Activated naive CD4-positive, alpha-beta T cell treated with anti-CD3 and anti-CD28 coated beads, Interleukin-2, amount 10 ng/mL, durations not matched to agents 7 days and 5 days (primary cell): ENCODE measurements at regions not wholly inside any gene's neighbourhood (a gene's known extent, or its start where the extent isn't known, plus 50 kb on each side); places are given as distances from the start of the nearest gene placed in this dataset.

ENCODE experiments used
- CTCF ChIA-PET: fragments of 350-600 bp; sonication (Branson Sonifier 250); formaldehyde crosslinking; loops from one replicate; lab custom pipeline; 2021; ENCODE audit warnings: antibody characterized with exemption; lab: Charles Lee
- DNase-seq: peaks from one replicate; pipeline ENCODE4 v3.0.0-alpha.2; 2020
- H3K27ac Mint-ChIP-seq: one replicate; pipeline ENCODE4 v1.8.0; 2021; ENCODE audit warnings: mild to moderate bottlenecking, moderate library complexity, mixed read lengths
- H3K27me3 Mint-ChIP-seq: one replicate; pipeline ENCODE4 v1.8.0; 2021; ENCODE audit warnings: mild to moderate bottlenecking, mixed read lengths
- H3K36me3 Mint-ChIP-seq: one replicate; pipeline ENCODE4 v1.8.0; 2021; ENCODE audit warnings: mixed read lengths
- H3K4me1 Mint-ChIP-seq: one replicate; pipeline ENCODE4 v1.8.0; 2021; ENCODE audit warnings: mixed read lengths
- H3K4me3 Mint-ChIP-seq: one replicate; pipeline ENCODE4 v1.8.0; 2021; ENCODE audit warnings: mild to moderate bottlenecking, moderate library complexity, mixed read lengths
- H3K9me3 Mint-ChIP-seq: one replicate; pipeline ENCODE4 v1.8.0; 2021; ENCODE audit warnings: mixed read lengths

DNA sequence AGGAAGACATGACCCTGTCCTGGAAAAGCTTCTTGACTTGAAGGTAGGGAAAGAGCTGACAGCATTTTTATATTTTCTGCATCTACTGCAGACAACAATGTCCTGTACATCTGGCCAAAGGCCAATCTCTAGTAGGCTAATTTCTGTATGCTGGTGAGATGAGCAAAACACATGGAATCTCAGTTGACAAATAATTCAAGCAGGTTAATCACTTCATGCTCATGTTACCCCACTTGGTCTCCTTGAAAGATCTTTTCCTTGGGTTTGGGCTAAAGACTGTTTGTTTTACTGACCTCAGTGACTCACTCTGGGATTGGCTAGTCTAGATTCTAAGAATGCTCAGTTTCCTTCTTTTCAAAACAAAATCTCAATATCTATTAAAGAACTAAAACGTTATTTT is 298.8 kb downstream of the LMO7 start:
- CTCF ChIA-PET: no interaction called here
- DNase-seq: no peak
- Mint-ChIP-seq H3K27ac (no peak overlapping the region), H3K9me3 (no peaks in the 10 kb centered on the region), H3K36me3 (no peaks in the 10 kb centered on the region), H3K27me3 (peaks cover 4% of the 10 kb centered on the region), H3K4me3 (no peak overlapping the region), H3K4me1 (no peaks in the 10 kb centered on the region)

DNA sequence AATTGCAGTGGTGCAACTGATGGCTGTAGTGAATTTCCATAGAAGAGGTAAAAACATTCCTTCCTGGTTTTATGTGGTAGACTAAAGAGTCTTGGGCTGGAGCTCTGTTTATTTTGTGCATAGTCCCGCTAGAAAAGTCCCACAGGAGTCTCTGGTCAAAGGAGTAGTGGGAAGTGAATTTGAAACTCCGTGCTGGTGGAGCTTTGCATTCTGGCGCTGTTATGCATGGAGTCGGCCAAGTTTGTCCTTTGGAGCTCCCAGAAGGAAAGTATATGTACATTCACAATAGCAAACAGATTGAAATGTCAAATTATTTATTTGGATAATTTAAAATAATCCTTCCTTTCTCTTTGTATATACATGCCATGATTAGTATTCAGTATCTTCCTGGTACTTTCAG is 296.5 kb downstream of the LMO7 start:
- Mint-ChIP-seq H3K4me3 (no peak overlapping the region), H3K9me3 (no peaks in the 10 kb centered on the region), H3K4me1 (no peaks in the 10 kb centered on the region), H3K27ac (no peak overlapping the region), H3K27me3 (peaks cover 11% of the 10 kb centered on the region), H3K36me3 (no peaks in the 10 kb centered on the region)
- CTCF ChIA-PET: interaction anchor here (1.2 kb wide), 1 partner anchor 237 kb away, joined by 3 read pairs; no protein-coding TSS in a partner anchor
- DNase-seq: no peak

DNA sequence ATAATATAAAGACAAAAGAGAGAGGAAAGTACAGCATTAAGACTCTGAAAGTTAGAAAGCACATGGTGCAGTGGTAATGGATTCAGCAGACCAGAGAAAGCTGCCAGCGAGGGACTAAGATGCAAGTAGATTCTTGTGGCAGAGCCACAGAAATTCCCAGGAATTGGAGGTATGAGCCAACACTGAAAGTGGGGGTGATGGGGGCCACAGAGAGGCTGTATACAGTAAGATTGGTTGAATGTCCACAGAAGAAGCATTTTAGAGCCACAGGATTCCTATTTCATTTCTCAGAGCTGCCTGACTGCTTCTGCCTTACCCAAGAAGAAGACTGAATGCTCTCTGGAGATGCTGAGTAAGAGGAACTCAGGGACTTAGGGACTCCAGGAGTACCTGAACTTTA is 295.0 kb downstream of the LMO7 start:
- no peak overlapping the region for H3K4me3 Mint-ChIP-seq
- H3K27me3 Mint-ChIP-seq: peaks cover 11% of the 10 kb centered on the region
- H3K36me3 Mint-ChIP-seq: no peaks in the 10 kb centered on the region
- H3K9me3 Mint-ChIP-seq: no peaks in the 10 kb centered on the region
- H3K4me1 Mint-ChIP-seq: no peaks in the 10 kb centered on the region
- CTCF ChIA-PET: no interaction called here
- H3K27ac Mint-ChIP-seq: no peak overlapping the region
- no peak for DNase-seq

DNA sequence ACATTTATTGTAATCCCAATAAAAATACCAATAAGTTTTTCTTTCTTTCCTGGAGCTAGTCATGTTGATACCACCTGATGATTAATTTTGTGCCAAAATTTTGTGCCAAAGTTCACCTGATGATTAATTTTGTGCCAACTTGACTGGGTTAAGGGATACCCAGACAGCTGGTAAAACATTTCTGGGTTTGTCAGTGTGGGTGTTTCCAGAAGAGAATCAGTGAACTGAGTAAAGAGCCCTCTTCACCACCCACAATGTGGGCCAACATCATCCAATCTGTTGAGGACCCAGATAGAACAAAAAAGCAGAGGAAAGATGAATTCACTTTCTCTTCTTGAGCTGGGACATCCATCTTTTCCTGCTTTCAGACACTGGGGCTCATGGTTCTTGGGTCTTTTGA is 292.9 kb downstream of the LMO7 start:
- no peaks in the 10 kb centered on the region for H3K9me3 Mint-ChIP-seq
- no peak for DNase-seq
- H3K36me3 Mint-ChIP-seq: no peaks in the 10 kb centered on the region
- CTCF ChIA-PET: no interaction called here
- no peak overlapping the region for H3K27ac Mint-ChIP-seq
- H3K4me3 Mint-ChIP-seq: no peak overlapping the region
- H3K4me1 Mint-ChIP-seq: no peaks in the 10 kb centered on the region
- H3K27me3 Mint-ChIP-seq: peaks cover 11% of the 10 kb centered on the region

DNA sequence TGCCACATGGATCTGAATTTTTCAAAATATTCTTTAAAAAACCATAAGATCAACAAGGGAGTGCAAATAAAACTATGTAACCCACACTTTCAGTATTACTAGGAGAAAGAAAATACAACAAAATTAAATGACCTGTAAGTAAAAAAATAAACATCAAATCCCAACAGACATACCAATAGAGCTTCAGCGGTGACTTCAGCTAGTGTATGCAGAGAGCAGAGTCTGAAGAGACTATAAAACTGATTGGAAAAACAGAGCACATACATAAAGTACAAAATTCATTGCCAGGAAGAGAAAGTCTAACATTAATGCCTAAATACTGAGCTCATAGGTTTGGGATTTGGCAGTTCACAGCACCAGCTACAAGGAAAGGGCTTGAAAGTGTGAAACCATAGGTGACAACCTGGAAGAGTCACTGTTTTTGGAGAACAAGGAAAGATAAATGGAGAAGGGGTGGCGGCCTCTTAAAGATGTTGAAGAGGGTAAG is 291.1 kb downstream of the LMO7 start:
- CTCF ChIA-PET: no interaction called here
- H3K4me1 Mint-ChIP-seq: no peaks in the 10 kb centered on the region
- no peak overlapping the region for H3K4me3 Mint-ChIP-seq
- H3K36me3 Mint-ChIP-seq: no peaks in the 10 kb centered on the region
- no peak overlapping the region for H3K27ac Mint-ChIP-seq
- no peak for DNase-seq
- H3K27me3 Mint-ChIP-seq: peaks cover 11% of the 10 kb centered on the region
- no peaks in the 10 kb centered on the region for H3K9me3 Mint-ChIP-seq

DNA sequence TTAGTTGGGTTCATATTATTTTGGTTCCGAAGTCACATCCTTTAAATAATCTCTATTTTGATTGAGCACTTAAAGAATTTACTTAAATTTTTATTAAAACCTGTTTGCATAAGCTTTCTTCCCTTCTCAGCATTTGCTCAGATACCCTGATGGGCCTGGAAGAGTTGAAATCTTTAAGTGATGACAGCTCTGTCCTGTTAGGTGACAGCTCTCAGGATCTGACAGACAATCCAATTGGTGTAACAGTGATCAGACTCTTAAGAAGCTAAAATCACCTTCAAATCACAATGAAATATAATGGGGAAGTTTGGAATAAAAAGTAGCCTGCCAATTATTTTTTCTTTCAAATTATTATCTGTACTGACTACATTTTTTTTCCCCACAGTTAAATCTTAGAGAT is 284.4 kb downstream of the LMO7 start:
- CTCF ChIA-PET: no interaction called here
- H3K27me3 Mint-ChIP-seq: no peaks in the 10 kb centered on the region
- no peak for DNase-seq
- H3K4me1 Mint-ChIP-seq: no peaks in the 10 kb centered on the region
- no peak overlapping the region for H3K4me3 Mint-ChIP-seq
- no peak overlapping the region for H3K27ac Mint-ChIP-seq
- H3K36me3 Mint-ChIP-seq: no peaks in the 10 kb centered on the region
- no peaks in the 10 kb centered on the region for H3K9me3 Mint-ChIP-seq

DNA sequence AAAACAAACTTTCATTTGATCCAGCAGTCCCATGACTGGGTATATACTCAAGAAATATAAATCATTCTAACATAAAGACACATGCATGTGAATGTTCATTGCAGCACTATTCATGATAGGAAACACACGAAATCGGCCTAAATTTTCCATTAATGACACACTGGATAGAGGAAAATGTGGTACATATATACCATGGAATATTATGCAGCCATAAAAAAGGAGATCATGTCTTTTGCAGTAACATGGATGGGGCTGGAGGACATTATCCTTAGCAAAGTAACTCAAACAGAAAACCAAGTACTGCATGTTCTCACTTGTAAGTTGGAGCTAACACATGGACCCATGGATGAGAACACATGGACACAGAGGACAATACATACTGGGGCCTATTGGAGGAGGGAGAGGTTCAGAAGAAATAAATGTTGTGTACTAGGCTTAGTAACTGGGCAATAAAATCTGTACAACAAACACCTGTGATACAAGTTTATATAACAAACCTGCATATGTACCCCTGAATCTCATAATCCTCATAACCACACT is 283.6 kb downstream of the LMO7 start:
- Mint-ChIP-seq H3K36me3 (no peaks in the 10 kb centered on the region), H3K27ac (no peak overlapping the region), H3K9me3 (no peaks in the 10 kb centered on the region), H3K27me3 (no peaks in the 10 kb centered on the region), H3K4me1 (no peaks in the 10 kb centered on the region), H3K4me3 (no peak overlapping the region)
- CTCF ChIA-PET: no interaction called here
- DNase-seq: no peak

DNA sequence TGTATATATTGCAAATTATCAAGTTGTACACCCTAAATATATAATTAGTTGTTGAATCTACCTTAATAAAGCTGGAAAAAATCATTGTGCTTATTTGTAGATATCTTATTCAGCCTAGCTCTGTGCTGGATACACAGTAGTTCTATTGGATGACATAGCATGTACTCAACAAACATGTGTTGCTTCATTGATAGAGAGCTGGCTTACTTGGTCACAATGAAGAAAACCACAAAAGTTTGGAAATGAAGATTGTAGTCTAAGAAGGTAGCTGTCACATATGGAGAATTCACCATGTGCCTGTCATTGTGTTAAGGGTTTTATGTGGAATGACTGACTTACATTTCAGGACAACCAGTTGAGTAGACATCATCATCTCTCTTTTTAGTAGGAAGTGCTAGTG is 278.9 kb downstream of the LMO7 start:
- H3K27ac Mint-ChIP-seq: no peak overlapping the region
- no peaks in the 10 kb centered on the region for H3K4me1 Mint-ChIP-seq
- H3K27me3 Mint-ChIP-seq: no peaks in the 10 kb centered on the region
- no peaks in the 10 kb centered on the region for H3K9me3 Mint-ChIP-seq
- DNase-seq: no peak
- CTCF ChIA-PET: no interaction called here
- H3K4me3 Mint-ChIP-seq: no peak overlapping the region
- no peaks in the 10 kb centered on the region for H3K36me3 Mint-ChIP-seq

DNA sequence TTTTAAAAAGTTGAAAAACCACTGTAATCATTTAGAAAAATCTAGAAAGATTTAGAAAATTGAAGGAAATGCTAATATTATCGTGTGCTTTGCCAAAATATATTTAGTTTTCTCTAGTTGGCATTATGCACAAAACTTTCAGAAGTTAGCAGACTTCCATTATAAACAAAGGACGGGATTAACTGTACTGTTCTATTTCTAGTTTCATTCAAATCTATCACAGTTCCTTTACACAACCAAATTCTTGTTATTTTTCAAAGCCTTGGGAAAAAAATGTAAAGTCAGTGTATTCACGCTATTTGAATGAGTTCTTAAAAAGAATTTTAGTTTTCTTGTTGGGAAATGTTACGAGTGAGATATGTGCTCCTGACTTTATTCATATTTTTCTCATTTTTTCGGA is 277.8 kb downstream of the LMO7 start:
- Mint-ChIP-seq H3K4me1 (no peaks in the 10 kb centered on the region), H3K9me3 (no peaks in the 10 kb centered on the region), H3K4me3 (no peak overlapping the region), H3K27ac (no peak overlapping the region), H3K27me3 (no peaks in the 10 kb centered on the region), H3K36me3 (no peaks in the 10 kb centered on the region)
- CTCF ChIA-PET: no interaction called here
- DNase-seq: no peak

DNA sequence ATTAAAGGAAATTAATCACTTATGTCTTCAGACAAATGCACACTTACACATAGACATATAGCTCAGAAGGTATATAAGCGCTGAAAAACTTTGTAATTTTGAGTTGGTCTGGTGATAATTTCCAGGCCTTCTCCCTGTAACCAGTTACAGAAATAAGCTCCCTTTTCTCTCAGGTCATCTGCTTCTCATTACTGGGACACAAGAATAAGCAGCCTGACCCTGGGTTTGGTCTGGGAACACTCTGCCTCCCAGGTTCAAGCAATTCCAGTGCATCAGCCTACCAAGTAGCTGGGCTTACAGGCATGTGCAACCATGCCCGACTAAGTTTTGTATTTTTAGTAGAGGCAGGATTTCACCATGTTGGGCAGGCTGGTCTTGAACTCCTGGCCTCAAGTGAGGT is 274.5 kb downstream of the LMO7 start:
- H3K36me3 Mint-ChIP-seq: no peaks in the 10 kb centered on the region
- no peaks in the 10 kb centered on the region for H3K4me1 Mint-ChIP-seq
- peaks cover 3% of the 10 kb centered on the region for H3K27me3 Mint-ChIP-seq
- no peak overlapping the region for H3K4me3 Mint-ChIP-seq
- CTCF ChIA-PET: no interaction called here
- no peaks in the 10 kb centered on the region for H3K9me3 Mint-ChIP-seq
- no peak overlapping the region for H3K27ac Mint-ChIP-seq
- DNase-seq: no peak
